Muscle layer of colon (tissue), 2 donors: ENCODE measurements at regions not wholly inside any gene's neighbourhood (a gene's known extent, or its start where the extent isn't known, plus 50 kb on each side); places are given as distances from the start of the nearest gene placed in this dataset.
"Not testable (repeated sequence)": the region's sequence is repeated elsewhere in the genome, so short reads cannot be mapped to it uniquely, and the experiment has no call there.

Experiments
- H3K27ac ChIP-seq: one replicate; pipeline ENCODE4 v1.7.0; 2013; ENCODE audit warnings: low read depth, mild to moderate bottlenecking, low read length, moderate library complexity
- H3K27me3 ChIP-seq, 2 donors: one replicate each; pipeline ENCODE4 v1.7.0; 2013; ENCODE audit warnings: low read length in 2 of 2, mild to moderate bottlenecking in 2 of 2; ENCODE audit not compliant: insufficient read depth in 2 of 2, control insufficient read depth in 1 of 2
- H3K36me3 ChIP-seq: one replicate; pipeline ENCODE4 v1.7.0; 2013; ENCODE audit warnings: mild to moderate bottlenecking, low read length; ENCODE audit not compliant: insufficient read depth
- H3K4me1 ChIP-seq: one replicate; pipeline ENCODE4 v1.7.0; 2013; ENCODE audit warnings: mild to moderate bottlenecking, low read length; ENCODE audit not compliant: insufficient read depth
- H3K4me3 ChIP-seq, 2 donors: one replicate each; pipeline ENCODE4 v1.7.0; 2013; ENCODE audit warnings: low read length in 2 of 2, low read depth in 1 of 2, mild to moderate bottlenecking in 1 of 2, moderate library complexity in 1 of 2
- H3K9ac ChIP-seq: one replicate; pipeline ENCODE4 v1.7.0; 2013; ENCODE audit warnings: low read length
- H3K9me3 ChIP-seq: one replicate; pipeline ENCODE4 v1.7.0; 2013; ENCODE audit warnings: mild to moderate bottlenecking, low read length
- donor health status: abdominal sarcoma.
- donor health status: Adenocarcinoma of cecum.

DNA sequence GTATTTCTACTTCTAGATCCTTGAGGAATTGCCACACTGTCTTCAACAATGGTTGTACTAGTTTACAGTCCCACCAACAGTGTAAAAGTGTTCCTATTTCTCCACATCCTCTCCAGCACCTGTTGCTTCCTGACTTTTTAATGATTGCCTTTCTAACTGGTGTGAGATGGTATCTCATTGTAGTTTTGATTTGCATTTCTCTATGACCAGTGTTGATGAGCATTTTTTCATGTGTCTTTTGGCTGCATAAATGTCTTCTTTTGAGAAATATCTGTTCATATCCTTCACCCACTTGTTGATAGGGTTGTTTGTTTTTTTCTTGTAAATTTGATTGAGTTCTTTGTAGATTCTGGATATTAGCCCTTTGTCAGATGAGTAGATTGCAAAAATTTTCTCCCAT lies 1447.0 kb downstream of the ZPLD1 start:
- not testable (repeated sequence) for H3K4me3 ChIP-seq, H3K36me3 ChIP-seq, H3K27me3 ChIP-seq, H3K9me3 ChIP-seq, H3K4me1 ChIP-seq, H3K9ac ChIP-seq, H3K27ac ChIP-seq

DNA sequence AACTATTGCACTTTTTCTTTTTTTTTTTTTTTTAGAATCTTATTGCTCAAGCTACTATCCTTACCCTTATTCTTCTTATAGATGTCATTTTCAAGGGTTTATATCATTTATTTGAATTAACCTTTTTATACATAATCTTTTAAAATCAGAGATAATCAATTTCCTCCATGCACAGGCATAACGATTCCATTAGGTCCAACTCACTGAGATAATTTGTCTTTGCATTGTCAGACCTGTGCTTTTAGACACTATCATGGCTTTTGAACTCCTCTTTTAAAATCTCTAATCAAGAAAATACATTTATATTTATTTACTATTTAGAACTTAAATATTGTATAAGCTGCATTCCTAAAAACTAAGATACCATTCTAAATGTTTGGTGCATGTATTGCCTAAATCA lies 1454.9 kb downstream of the ZPLD1 start:
- H3K4me3 ChIP-seq = no peak overlapping the region
- H3K4me1 ChIP-seq = no peaks in the 10 kb centered on the region
- H3K9ac ChIP-seq = no peak overlapping the region
- no peaks in the 10 kb centered on the region for H3K36me3 ChIP-seq
- H3K27me3 ChIP-seq = no peaks in the 10 kb centered on the region
- no peak overlapping the region for H3K27ac ChIP-seq
- no peaks in the 10 kb centered on the region for H3K9me3 ChIP-seq

DNA sequence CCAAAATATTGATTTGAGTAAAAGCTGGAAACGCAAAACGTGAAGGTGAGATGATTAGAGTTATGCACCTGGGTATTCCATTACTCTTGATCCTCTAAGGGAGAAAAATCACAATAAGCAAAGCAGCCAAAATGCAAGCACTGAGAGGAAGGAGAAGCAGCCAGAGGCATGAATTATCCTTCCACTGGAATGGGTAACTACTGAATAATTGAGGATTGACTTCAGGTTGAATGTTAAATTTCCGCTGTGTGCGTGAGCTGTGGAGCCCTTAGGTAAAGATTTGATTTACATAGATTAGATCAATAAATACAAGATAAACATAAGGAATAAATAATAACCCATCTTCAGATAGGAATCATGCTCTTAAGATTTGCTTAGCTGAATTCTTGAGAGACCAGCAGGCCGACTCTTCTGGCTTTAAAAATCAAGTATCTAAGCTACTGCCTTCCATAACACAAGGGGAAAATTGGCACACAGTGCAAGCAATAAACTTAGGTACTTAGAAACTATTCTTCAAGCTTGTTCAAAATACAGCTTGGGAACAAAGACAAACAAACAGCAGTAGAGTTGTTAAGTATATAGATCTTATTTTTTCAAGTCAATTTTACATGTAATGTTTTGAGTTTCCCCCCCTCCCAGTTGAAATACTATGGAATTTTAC lies 1459.5 kb downstream of the ZPLD1 start:
- Histone ChIP-seq H3K9me3 (no peaks in the 10 kb centered on the region), H3K9ac (no peak overlapping the region), H3K4me1 (no peaks in the 10 kb centered on the region), H3K27me3 (no peaks in the 10 kb centered on the region), H3K27ac (no peak overlapping the region), H3K36me3 (no peaks in the 10 kb centered on the region), H3K4me3 (no peak overlapping the region)

DNA sequence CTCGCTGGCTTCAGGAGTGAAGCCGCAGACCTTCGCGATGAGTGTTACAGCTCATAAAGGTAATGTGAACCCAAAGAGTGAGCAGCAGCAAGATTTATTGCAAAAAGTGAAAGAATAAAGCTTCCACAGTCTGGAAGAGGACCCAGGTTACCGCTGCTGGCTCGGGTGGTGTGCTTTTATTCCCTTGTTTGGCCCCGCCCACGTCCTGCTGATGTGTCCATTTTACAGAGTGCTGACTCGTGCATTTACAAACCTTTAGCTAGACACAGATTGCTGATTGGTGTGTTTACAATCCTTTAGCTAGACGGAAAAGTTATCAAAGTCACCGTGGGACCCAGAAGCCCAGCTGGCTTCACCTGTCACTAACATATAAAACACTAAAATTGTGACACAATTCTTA lies 1464.5 kb downstream of the ZPLD1 start:
- Histone ChIP-seq H3K9me3 (no peaks in the 10 kb centered on the region), H3K27me3 (no peaks in the 10 kb centered on the region), H3K9ac (no peak overlapping the region), H3K27ac (no peak overlapping the region), H3K4me1 (no peaks in the 10 kb centered on the region), H3K4me3 (no peak overlapping the region), H3K36me3 (no peaks in the 10 kb centered on the region)

DNA sequence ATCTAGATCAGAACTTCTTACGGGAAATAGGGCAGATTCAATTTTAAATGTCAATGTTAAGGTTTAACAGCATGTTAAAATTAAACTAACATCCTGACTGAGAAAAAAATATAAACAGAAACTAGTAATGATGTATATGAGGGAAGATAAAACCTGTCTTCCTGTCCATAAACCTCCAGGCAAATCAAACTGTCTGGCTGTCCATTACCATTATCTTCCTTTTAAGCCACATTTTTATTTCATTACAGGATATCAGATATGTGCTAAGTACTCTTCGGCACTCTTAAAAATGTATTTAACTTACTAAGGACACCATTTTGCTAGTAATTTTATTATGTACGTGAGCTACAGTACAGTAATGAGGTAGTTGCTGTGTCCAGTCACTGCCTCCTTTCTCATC lies 1461.7 kb upstream of the ALCAM start:
- Histone ChIP-seq H3K9me3 (no peaks in the 10 kb centered on the region), H3K4me3 (no peak overlapping the region), H3K4me1 (no peaks in the 10 kb centered on the region), H3K9ac (no peak overlapping the region), H3K27me3 (no peaks in the 10 kb centered on the region), H3K36me3 (no peaks in the 10 kb centered on the region), H3K27ac (no peak overlapping the region)

DNA sequence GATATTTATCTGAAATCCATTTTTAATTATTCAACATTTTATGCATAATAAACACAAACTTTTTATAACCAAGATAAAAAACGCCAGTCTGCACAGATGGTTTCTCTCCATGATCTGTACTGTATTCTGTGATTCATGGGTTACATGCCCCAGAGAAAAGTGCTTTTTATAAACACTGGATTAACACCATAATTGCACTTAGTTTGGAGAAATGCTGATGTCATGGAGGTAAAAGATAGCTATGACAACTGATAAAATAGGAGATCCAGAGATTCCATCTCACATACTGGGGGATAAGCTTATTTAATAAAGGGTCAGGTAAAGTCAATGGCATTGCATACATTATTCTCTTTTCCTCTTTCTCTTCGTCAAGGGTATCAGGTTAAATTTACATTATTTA lies 1460.4 kb upstream of the ALCAM start:
- Histone ChIP-seq H3K27me3 (no peaks in the 10 kb centered on the region), H3K9me3 (no peaks in the 10 kb centered on the region), H3K4me1 (no peaks in the 10 kb centered on the region), H3K4me3 (no peak overlapping the region), H3K27ac (no peak overlapping the region), H3K9ac (no peak overlapping the region), H3K36me3 (no peaks in the 10 kb centered on the region)

DNA sequence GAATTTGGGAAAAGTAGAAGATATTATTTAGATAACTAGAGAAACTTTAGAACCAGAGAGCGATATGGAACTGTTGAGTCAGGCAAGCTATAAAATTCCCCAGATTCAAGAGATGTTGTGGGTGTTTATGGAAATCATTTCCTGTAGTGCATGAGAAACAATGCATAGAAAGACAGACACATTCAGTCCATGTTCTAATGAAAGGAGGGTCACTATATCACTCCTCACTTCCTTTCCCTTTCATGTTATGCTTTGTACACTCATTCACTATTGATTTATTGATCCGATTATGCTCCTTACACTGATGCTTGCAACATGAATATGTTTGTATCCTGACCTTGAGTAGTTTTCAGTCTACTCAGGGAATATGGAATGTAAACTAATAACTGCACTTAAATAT lies 1459.9 kb upstream of the ALCAM start:
- Histone ChIP-seq H3K4me1 (no peaks in the 10 kb centered on the region), H3K27me3 (no peaks in the 10 kb centered on the region)

DNA sequence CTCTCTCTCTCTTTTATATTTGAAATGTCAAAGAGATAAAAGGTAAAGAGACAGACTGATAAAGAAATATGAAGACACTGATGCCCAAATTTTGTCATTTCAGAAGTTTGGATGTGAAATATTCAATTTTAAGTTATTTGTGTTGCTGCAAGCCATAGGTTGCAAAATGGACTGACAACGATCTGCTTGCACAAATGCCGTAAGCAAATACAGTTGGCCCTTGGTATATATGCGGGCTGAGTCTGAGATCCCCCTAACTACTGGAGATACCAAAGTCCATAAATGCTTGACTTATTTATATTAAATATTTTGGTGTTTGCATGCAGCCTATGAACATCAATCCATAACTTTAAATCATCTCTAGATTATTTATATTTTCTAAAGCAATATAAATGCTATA lies 1459.1 kb upstream of the ALCAM start:
- Histone ChIP-seq H3K9me3 (no peaks in the 10 kb centered on the region), H3K9ac (no peak overlapping the region), H3K4me1 (no peaks in the 10 kb centered on the region), H3K36me3 (no peaks in the 10 kb centered on the region), H3K27ac (no peak overlapping the region), H3K27me3 (no peaks in the 10 kb centered on the region), H3K4me3 (no peak overlapping the region)

More for the DNA sequence above, 1459.9 kb upstream of the ALCAM start:
- H3K4me3 ChIP-seq = no peak overlapping the region
- no peak overlapping the region for H3K9ac ChIP-seq
- H3K36me3 ChIP-seq = no peaks in the 10 kb centered on the region
- no peak overlapping the region for H3K27ac ChIP-seq
- H3K9me3 ChIP-seq = no peaks in the 10 kb centered on the region

DNA sequence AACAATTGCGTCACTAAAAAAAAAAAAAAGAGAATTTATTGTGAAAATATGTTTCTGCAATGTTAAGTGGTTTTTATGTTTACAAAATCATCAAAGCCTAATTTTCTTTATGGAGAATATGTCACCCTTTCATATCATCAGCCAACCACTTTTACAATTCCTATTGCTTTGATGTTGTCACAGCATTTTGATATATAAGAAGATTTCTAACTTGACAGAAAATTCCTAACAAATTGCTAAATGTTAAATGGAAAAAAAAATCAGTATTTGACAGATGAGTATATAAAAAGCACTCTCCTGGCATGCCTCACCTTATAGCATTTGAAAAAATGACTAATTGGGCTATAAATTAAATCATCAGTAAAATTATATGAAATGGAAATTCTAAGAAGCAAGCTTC lies 1457.3 kb upstream of the ALCAM start:
- Histone ChIP-seq H3K4me1 (no peaks in the 10 kb centered on the region), H3K9ac (no peak overlapping the region), H3K36me3 (no peaks in the 10 kb centered on the region), H3K27ac (no peak overlapping the region), H3K27me3 (no peaks in the 10 kb centered on the region), H3K9me3 (no peaks in the 10 kb centered on the region), H3K4me3 (no peak overlapping the region)

DNA sequence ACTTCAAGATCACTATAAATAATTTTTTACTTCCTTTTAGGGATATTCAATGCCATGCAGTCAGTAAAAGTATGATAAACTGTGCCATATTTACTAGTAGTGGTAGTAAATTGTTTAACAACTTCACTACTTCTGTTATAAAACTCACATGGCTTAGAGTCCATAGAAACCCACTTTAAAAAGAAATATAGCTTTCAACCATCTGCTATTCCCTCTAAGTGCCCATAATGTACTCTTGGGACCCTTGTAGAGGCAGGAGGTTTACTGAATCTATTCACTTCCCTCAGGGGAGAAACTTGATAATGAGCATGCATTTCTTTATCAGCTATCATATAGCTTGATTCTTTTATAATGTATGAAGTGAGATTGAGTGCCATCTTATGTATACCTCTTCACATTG lies 1448.4 kb upstream of the ALCAM start:
- Histone ChIP-seq H3K4me1 (no peaks in the 10 kb centered on the region), H3K9me3 (no peaks in the 10 kb centered on the region), H3K9ac (no peak overlapping the region), H3K27me3 (no peaks in the 10 kb centered on the region), H3K4me3 (no peak overlapping the region), H3K27ac (no peak overlapping the region), H3K36me3 (no peaks in the 10 kb centered on the region)

DNA sequence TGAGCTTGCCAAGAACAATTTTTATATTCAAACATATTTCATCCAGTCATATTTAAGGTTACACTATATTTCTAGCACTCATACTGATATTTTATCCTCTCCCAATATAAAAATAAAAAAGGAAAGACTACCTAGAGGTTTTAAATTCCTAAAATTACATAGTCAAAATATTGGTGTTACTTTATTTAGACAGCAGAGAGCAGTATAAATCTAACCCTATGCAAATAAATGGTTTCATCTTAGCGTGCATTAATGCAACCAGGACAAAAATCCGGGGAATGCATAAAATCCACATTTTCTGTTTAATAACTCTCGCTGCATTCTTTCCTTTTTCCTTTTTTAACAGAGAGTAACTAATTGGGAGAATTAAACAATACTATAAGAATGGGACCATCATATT lies 1447.4 kb upstream of the ALCAM start:
- no peaks in the 10 kb centered on the region for H3K4me1 ChIP-seq
- H3K9me3 ChIP-seq = no peaks in the 10 kb centered on the region
- H3K4me3 ChIP-seq = no peak overlapping the region
- no peak overlapping the region for H3K9ac ChIP-seq
- H3K27me3 ChIP-seq = no peaks in the 10 kb centered on the region
- no peaks in the 10 kb centered on the region for H3K36me3 ChIP-seq
- H3K27ac ChIP-seq = no peak overlapping the region

DNA sequence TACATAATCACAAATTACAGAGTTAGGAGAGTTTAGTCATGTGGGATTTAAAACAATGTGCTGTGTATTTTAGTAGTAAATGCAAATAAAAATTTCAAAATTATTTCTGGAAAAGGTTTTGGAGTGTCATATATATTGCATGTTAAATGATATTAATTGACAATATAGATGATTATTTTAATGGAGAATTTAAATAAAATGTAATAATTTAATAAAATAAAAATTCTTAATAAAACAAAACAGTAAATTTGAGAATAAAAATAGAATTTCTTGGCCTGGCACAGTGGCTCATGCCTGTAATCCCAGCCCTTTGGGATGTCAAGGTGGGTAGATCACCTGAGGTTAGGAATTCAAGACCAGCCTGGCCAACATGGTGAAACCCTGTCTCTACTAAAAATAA lies 1442.8 kb upstream of the ALCAM start:
- no peaks in the 10 kb centered on the region for H3K9me3 ChIP-seq
- H3K27ac ChIP-seq = no peak overlapping the region
- H3K27me3 ChIP-seq = no peaks in the 10 kb centered on the region
- H3K4me3 ChIP-seq = no peak overlapping the region
- no peaks in the 10 kb centered on the region for H3K36me3 ChIP-seq
- H3K4me1 ChIP-seq = no peaks in the 10 kb centered on the region
- H3K9ac ChIP-seq = no peak overlapping the region
